ENCODE measurements at regions not wholly inside any gene's neighbourhood (a gene's known extent, or its start where the extent isn't known, plus 50 kb on each side); places are given as distances from the start of the nearest gene placed in this dataset.

GRCh38 chr13:89322466-89322865 is 1651.3 kb downstream of the SLITRK5 start:
- TF ChIP-seq EZH2phosphoT487 (conservative IDR thresholded peaks at IDR 0.05; ENCODE audit: low read length) (no peak), CTCF (IDR thresholded peaks at IDR 0.05; ENCODE audit: insufficient read depth, low read length, poor library complexity, severe bottlenecking) (no peak)
- H3K27me3 ChIP-seq (ENCODE audit: low read length): no peaks in the 10 kb centered on the region
- H2AFZ ChIP-seq (ENCODE audit: low read depth, low read length, severe bottlenecking): no peak overlapping the region
- H3K36me3 ChIP-seq (ENCODE audit: low read length): no peaks in the 10 kb centered on the region
- no peak overlapping the region for H3K9ac ChIP-seq (ENCODE audit: low read length)
- H3K9me3 ChIP-seq (ENCODE audit: insufficient read depth, low read length): no peaks in the 10 kb centered on the region
- H3K79me2 ChIP-seq (ENCODE audit: insufficient read depth, low read length): no peaks in the 10 kb centered on the region
- H3K4me2 ChIP-seq (ENCODE audit: low read depth, low read length, poor library complexity, severe bottlenecking): no peak overlapping the region
- H3F3A ChIP-seq (ENCODE audit: insufficient read depth): no peaks in the 10 kb centered on the region
- H3K27ac ChIP-seq (ENCODE audit: low read depth, low read length): no peak overlapping the region
- no peaks in the 10 kb centered on the region for H4K20me1 ChIP-seq (ENCODE audit: low read depth, low read length)
- no peak overlapping the region for H3K4me3 ChIP-seq (ENCODE audit: insufficient read depth, low read length, poor library complexity, severe bottlenecking)
- H3K9me2 ChIP-seq (replicated peaks; ENCODE audit: insufficient read depth, low read length): no peaks in the 10 kb centered on the region; the same call in 1 of the 2 replicates

- Histone ChIP-seq H3K9ac (ENCODE audit: low read length) (no peak overlapping the region), H3K36me3 (ENCODE audit: low read length) (no peaks in the 10 kb centered on the region), H3K9me2 (replicated peaks; ENCODE audit: insufficient read depth, low read length) (no peaks in the 10 kb centered on the region; the same call in 1 of the 2 replicates), H3K9me3 (ENCODE audit: insufficient read depth, low read length) (no peaks in the 10 kb centered on the region), H3K4me2 (ENCODE audit: low read depth, low read length, poor library complexity, severe bottlenecking) (no peak overlapping the region), H3K27ac (ENCODE audit: low read depth, low read length) (no peak overlapping the region), H3F3A (ENCODE audit: insufficient read depth) (no peaks in the 10 kb centered on the region), H3K79me2 (ENCODE audit: insufficient read depth, low read length) (no peaks in the 10 kb centered on the region), H3K27me3 (ENCODE audit: low read length) (no peaks in the 10 kb centered on the region), H4K20me1 (ENCODE audit: low read depth, low read length) (no peaks in the 10 kb centered on the region), H2AFZ (ENCODE audit: low read depth, low read length, severe bottlenecking) (no peak overlapping the region), H3K4me3 (ENCODE audit: insufficient read depth, low read length, poor library complexity, severe bottlenecking) (no peak overlapping the region)
- TF ChIP-seq EZH2phosphoT487 (conservative IDR thresholded peaks at IDR 0.05; ENCODE audit: low read length) (no peak), CTCF (IDR thresholded peaks at IDR 0.05; ENCODE audit: insufficient read depth, low read length, poor library complexity, severe bottlenecking) (no peak)
These were observed 1653.4 kb downstream of the SLITRK5 start for GRCh38 chr13:89324582-89324981.

GRCh38 chr13:89343165-89343564 is 1672.0 kb downstream of the SLITRK5 start:
- H3K27me3 ChIP-seq (ENCODE audit: low read length): no peaks in the 10 kb centered on the region
- TF ChIP-seq CTCF (IDR thresholded peaks at IDR 0.05; ENCODE audit: insufficient read depth, low read length, poor library complexity, severe bottlenecking) (no peak), EZH2phosphoT487 (conservative IDR thresholded peaks at IDR 0.05; ENCODE audit: low read length) (no peak)
- H3K4me3 ChIP-seq (ENCODE audit: insufficient read depth, low read length, poor library complexity, severe bottlenecking): no peak overlapping the region

More at GRCh38 chr13:89343165-89343564, 1672.0 kb downstream of the SLITRK5 start:
- Histone ChIP-seq H3K9ac (ENCODE audit: low read length) (no peak overlapping the region), H3K79me2 (ENCODE audit: insufficient read depth, low read length) (no peaks in the 10 kb centered on the region), H2AFZ (ENCODE audit: low read depth, low read length, severe bottlenecking) (no peak overlapping the region), H4K20me1 (ENCODE audit: low read depth, low read length) (no peaks in the 10 kb centered on the region), H3K9me2 (replicated peaks; ENCODE audit: insufficient read depth, low read length) (no peaks in the 10 kb centered on the region), H3K36me3 (ENCODE audit: low read length) (no peaks in the 10 kb centered on the region), H3K4me2 (ENCODE audit: low read depth, low read length, poor library complexity, severe bottlenecking) (no peak overlapping the region), H3K27ac (ENCODE audit: low read depth, low read length) (no peak overlapping the region), H3K9me3 (ENCODE audit: insufficient read depth, low read length) (no peaks in the 10 kb centered on the region), H3F3A (ENCODE audit: insufficient read depth) (no peaks in the 10 kb centered on the region)
